ENCODE measurements at regions not wholly inside any gene's neighbourhood (a gene's known extent, or its start where the extent isn't known, plus 50 kb on each side); places are given as distances from the start of the nearest gene placed in this dataset.

DNA sequence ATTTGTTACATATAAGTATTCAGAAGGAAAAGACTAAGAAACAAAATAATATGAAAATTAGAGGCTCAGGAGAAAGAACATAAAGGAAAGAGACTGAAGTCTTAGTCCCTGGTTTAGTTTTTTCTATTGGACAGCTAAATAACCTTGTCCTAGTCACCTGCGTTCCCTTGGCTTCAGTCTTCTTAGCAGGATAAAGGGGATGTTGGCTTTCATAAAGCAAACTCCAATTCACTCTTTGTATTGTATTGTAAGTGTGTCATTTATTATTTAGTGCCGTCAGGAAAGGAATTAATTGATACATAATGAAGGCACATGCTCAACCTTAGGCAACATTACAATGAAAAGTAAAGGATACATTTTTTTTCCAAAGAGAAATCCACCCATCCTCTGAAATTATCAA, 190.3 kb upstream of the PPFIA2 start:
- TF ChIP-seq, protein P1, sequence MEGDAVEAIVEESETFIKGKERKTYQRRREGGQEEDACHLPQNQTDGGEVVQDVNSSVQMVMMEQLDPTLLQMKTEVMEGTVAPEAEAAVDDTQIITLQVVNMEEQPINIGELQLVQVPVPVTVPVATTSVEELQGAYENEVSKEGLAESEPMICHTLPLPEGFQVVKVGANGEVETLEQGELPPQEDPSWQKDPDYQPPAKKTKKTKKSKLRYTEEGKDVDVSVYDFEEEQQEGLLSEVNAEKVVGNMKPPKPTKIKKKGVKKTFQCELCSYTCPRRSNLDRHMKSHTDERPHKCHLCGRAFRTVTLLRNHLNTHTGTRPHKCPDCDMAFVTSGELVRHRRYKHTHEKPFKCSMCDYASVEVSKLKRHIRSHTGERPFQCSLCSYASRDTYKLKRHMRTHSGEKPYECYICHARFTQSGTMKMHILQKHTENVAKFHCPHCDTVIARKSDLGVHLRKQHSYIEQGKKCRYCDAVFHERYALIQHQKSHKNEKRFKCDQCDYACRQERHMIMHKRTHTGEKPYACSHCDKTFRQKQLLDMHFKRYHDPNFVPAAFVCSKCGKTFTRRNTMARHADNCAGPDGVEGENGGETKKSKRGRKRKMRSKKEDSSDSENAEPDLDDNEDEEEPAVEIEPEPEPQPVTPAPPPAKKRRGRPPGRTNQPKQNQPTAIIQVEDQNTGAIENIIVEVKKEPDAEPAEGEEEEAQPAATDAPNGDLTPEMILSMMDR (conservative IDR thresholded peaks at IDR 0.05): no peak
- no peak overlapping the region for H3K27ac ChIP-seq

DNA sequence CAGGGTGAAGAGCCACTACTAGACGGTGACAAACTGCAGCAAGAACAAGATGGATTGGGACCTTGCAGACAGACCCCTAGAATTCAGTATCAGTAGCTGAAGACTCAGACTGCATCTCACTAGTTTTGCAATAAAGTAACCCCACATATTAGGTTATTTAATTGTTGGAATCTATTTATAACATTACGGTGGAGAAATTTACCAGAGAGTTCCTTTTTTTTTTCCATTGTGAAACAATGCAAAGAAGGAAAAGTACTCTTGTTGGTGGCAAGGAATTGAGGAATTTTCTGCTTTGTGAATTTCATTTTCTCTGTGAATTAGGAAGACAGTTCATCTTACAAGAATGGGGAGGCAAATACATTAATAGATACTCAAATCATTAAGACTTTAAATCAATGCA, 185.7 kb upstream of the PPFIA2 start:
- TF ChIP-seq, protein P1 (conservative IDR thresholded peaks at IDR 0.05): no peak
- H3K27ac ChIP-seq: no peak overlapping the region

DNA sequence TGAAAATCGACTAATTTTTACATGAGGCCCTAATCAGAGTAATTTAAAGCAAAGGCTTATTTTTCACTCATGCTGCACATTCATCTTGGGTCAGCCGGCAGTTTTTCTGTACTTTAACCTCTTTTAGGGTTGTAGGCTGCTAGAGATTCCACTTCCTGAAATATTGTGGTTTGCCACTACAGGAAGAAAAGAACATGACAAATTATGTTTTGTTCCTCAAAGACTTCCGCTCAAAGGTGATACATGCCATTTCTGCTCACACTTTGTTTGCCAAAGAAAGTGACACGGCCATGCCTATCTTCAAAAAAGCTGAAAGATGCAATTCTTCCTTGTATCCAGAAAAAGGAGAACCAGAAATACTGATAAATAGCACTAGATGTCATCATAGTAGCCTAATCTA, 183.4 kb upstream of the PPFIA2 start:
- no peak overlapping the region for H3K27ac ChIP-seq
- TF ChIP-seq, protein P1 (conservative IDR thresholded peaks at IDR 0.05): no peak

DNA sequence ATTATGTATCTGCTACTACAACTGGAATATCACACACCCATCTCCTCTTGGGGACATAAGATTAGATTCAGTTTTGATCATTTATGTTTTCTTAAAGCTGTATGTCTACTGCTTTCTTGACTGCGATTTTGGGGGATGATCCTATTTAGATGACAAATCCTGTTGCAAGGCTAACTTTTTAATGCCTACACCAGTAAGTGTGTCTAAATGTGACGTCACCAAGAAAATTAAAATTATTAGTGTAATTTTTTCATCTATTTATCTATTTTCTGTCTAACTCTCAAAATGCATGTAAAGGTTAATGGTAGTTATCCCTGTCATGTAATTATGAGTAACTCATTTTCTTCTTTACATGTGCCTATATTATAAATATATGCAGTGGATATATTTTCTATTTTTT, 170.9 kb upstream of the PPFIA2 start:
- TF ChIP-seq, protein P1 (conservative IDR thresholded peaks at IDR 0.05): no peak
- H3K27ac ChIP-seq: no peak overlapping the region

DNA sequence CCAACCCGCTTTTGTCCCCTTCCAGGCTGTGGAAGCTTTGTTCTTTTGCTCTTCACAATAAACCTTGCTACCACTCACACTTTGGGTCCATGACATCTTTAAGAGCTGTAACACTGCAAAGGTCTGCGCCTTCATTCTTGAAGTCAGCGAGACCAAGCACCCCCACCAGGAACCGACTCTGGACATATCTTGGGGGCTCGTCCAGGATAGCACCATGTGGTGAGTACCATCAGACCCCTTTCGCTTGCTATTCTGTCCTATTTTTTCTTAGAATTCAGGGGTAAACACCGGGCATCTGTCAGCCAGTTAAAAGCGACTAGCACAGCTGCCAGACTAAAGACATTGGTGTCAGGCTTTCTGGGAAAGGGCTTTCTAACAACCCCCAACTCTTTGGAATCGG, 137.6 kb upstream of the PPFIA2 start:
- no peak overlapping the region for H3K27ac ChIP-seq

DNA sequence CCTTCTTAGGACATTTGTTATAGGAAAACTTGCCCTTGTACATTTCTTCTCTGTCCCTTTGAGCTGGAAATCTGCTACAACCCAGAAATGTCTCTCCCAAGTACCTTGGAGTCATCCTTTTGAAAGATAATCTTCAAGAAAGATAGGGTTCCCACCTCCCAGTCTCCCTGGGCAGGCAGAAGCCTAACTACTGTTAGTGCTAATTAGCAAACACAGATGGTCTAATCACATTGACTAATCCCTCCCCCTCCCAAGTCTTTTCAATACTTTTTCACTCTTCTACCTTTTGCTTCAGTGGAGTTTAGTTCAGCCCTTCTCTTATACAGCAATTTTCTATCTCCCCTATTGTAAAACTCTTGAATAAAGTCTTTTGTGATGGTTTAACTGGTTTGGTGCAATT, 129.8 kb upstream of the PPFIA2 start:
- TF ChIP-seq, protein P1 (conservative IDR thresholded peaks at IDR 0.05): no peak
- no peak overlapping the region for H3K27ac ChIP-seq

More for the DNA sequence above, 137.6 kb upstream of the PPFIA2 start:
- TF ChIP-seq, protein P1 (conservative IDR thresholded peaks at IDR 0.05): no peak

DNA sequence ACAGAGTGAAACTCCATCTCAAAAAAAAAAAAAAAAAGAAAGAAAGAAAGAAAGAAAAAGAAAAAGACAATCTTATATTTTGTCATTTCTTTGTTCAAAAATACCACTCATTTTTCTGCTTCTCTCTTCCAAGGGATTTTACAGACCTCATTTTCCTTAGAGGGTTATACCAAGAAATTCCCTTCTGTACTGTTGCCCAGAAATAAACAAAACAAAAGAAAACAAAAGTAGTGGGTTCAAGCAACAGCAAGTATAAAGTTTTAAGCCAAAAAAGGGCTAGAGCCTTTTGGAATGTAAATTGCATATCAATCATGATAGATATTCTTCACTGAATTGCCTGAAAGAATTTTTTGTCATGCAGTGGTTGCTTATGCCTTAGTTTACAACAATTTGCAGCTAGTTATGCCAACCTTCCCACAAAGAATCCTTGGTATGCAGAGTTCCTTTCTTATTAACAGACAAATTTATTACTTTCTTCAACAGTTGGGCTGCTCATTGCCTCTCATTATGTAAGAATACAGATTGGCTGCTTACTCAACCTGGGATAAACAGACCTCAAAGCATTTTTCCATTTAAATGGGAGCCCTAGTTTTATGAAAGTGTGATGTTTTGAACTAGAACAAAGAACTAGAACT, 129.1 kb upstream of the PPFIA2 start:
- H3K27ac ChIP-seq: no peak overlapping the region
- TF ChIP-seq, protein P1 (conservative IDR thresholded peaks at IDR 0.05): no peak

Data from VCaP (cell line).